ENCODE measurements at regions not wholly inside any gene's neighbourhood (a gene's known extent, or its start where the extent isn't known, plus 50 kb on each side); places are given as distances from the start of the nearest gene placed in this dataset.

GRCh38 chr2:88892788-88893187, 201.3 kb downstream of the RPIA start:
- no peak for DNase-seq (ENCODE audit: insufficient read length, low spot score, missing footprints)
- Histone ChIP-seq H4K20me1 (ENCODE audit: insufficient read depth, low read length) (no peaks in the 10 kb centered on the region), H3K9me3 (ENCODE audit: low read depth, low read length) (no peaks in the 10 kb centered on the region), H2AFZ (ENCODE audit: low read length) (no peak overlapping the region), H3K27ac (ENCODE audit: low read depth, low read length) (no peak overlapping the region), H3K4me3 (ENCODE audit: insufficient read depth, low read length) (no peak overlapping the region), H3K36me3 (ENCODE audit: insufficient read depth, low read length) (no peaks in the 10 kb centered on the region), H3K27me3 (ENCODE audit: insufficient read depth, low read length) (no peaks in the 10 kb centered on the region), H3K4me1 (ENCODE audit: insufficient read depth, low read length) (no peaks in the 10 kb centered on the region), H3K79me2 (ENCODE audit: insufficient read depth, low read length) (no peaks in the 10 kb centered on the region), H3K4me2 (ENCODE audit: insufficient read depth, low read length) (no peak overlapping the region)
- no peak for TF ChIP-seq CTCF (IDR thresholded peaks at IDR 0.05; ENCODE audit: extremely low read depth, low read depth, low read length)

GRCh38 chr2:88896971-88897370, 205.5 kb downstream of the RPIA start:
- H3K4me2 ChIP-seq (ENCODE audit: insufficient read depth, low read length) = no peak overlapping the region
- peaks cover 3% of the 10 kb centered on the region for H3K27me3 ChIP-seq (ENCODE audit: insufficient read depth, low read length)
- H3K27ac ChIP-seq (ENCODE audit: low read depth, low read length) = no peak overlapping the region
- no peaks in the 10 kb centered on the region for H3K9me3 ChIP-seq (ENCODE audit: low read depth, low read length)
- no peaks in the 10 kb centered on the region for H4K20me1 ChIP-seq (ENCODE audit: insufficient read depth, low read length)
- H3K4me1 ChIP-seq (ENCODE audit: insufficient read depth, low read length) = no peaks in the 10 kb centered on the region
- no peak for TF ChIP-seq CTCF (IDR thresholded peaks at IDR 0.05; ENCODE audit: extremely low read depth, low read depth, low read length)
- no peak overlapping the region for H2AFZ ChIP-seq (ENCODE audit: low read length)
- no peaks in the 10 kb centered on the region for H3K36me3 ChIP-seq (ENCODE audit: insufficient read depth, low read length)
- DNase-seq (ENCODE audit: insufficient read length, low spot score, missing footprints) = no peak
- no peaks in the 10 kb centered on the region for H3K79me2 ChIP-seq (ENCODE audit: insufficient read depth, low read length)
- no peak overlapping the region for H3K4me3 ChIP-seq (ENCODE audit: insufficient read depth, low read length)

- H4K20me1 ChIP-seq (ENCODE audit: insufficient read depth, low read length) = no peaks in the 10 kb centered on the region
- no peaks in the 10 kb centered on the region for H3K79me2 ChIP-seq (ENCODE audit: insufficient read depth, low read length)
- no peak overlapping the region for H3K27ac ChIP-seq (ENCODE audit: low read depth, low read length)
- DNase-seq (ENCODE audit: insufficient read length, low spot score, missing footprints) = no peak
- no peaks in the 10 kb centered on the region for H3K4me1 ChIP-seq (ENCODE audit: insufficient read depth, low read length)
- H3K4me3 ChIP-seq (ENCODE audit: insufficient read depth, low read length) = no peak overlapping the region
- H3K27me3 ChIP-seq (ENCODE audit: insufficient read depth, low read length) = peaks cover 3% of the 10 kb centered on the region
- no peak overlapping the region for H3K4me2 ChIP-seq (ENCODE audit: insufficient read depth, low read length)
- no peaks in the 10 kb centered on the region for H3K9me3 ChIP-seq (ENCODE audit: low read depth, low read length)
- H3K36me3 ChIP-seq (ENCODE audit: insufficient read depth, low read length) = no peaks in the 10 kb centered on the region
- H2AFZ ChIP-seq (ENCODE audit: low read length) = no peak overlapping the region
- no peak for TF ChIP-seq CTCF (IDR thresholded peaks at IDR 0.05; ENCODE audit: extremely low read depth, low read depth, low read length)
These were observed 206.2 kb downstream of the RPIA start for GRCh38 chr2:88897715-88898114.

- H3K79me2 ChIP-seq (ENCODE audit: insufficient read depth, low read length) = no peaks in the 10 kb centered on the region
- no peak overlapping the region for H2AFZ ChIP-seq (ENCODE audit: low read length)
- H4K20me1 ChIP-seq (ENCODE audit: insufficient read depth, low read length) = no peaks in the 10 kb centered on the region
- no peaks in the 10 kb centered on the region for H3K4me1 ChIP-seq (ENCODE audit: insufficient read depth, low read length)
- no peak for DNase-seq (ENCODE audit: insufficient read length, low spot score, missing footprints)
- no peak overlapping the region for H3K4me2 ChIP-seq (ENCODE audit: insufficient read depth, low read length)
- H3K27ac ChIP-seq (ENCODE audit: low read depth, low read length) = no peak overlapping the region
- H3K9me3 ChIP-seq (ENCODE audit: low read depth, low read length) = no peaks in the 10 kb centered on the region
- peaks cover 3% of the 10 kb centered on the region for H3K27me3 ChIP-seq (ENCODE audit: insufficient read depth, low read length)
- H3K36me3 ChIP-seq (ENCODE audit: insufficient read depth, low read length) = no peaks in the 10 kb centered on the region
- no peak overlapping the region for H3K4me3 ChIP-seq (ENCODE audit: insufficient read depth, low read length)
- peak; percentile 63 for TF ChIP-seq CTCF (IDR thresholded peaks at IDR 0.05; ENCODE audit: extremely low read depth, low read depth, low read length)
These were observed 212.4 kb downstream of the RPIA start for GRCh38 chr2:88903749-88904353.
